K562 (cell line): ENCODE measurements at regions not wholly inside any gene's neighbourhood (a gene's known extent, or its start where the extent isn't known, plus 50 kb on each side); places are given as distances from the start of the nearest gene placed in this dataset.

Experiments
- ATAC-seq: fragments of 200-7000 bp; cut with Tn5 transposase; 3 replicates; pipeline ENCODE4 v1.9.1; 2020; ENCODE audit warnings: moderate library complexity
- BruUV-seq: library from RNA; stranded (reverse); fragments of 400-500 nt; replicated peaks from 2 replicates; lab custom pipeline; 2021; lab: Mats Ljungman, UMichigan
- CTCF ChIA-PET: fragments of 300-600 bp; formaldehyde crosslinking; extraction: SDS; loops from one replicate; lab custom pipeline; 2021; ENCODE audit warnings: low intra/inter-chr PET ratio; lab: Yijun Ruan, JAX
- POLR2A ChIA-PET: fragments of 300-600, 350-650 bp; sonication (Branson Sonifier 250); formaldehyde crosslinking; extraction: SDS; loops from one replicate; lab custom pipeline; 2021; ENCODE audit warnings: antibody characterized with exemption, inconsistent platforms; lab: Yijun Ruan, JAX
- DNase-seq, 4 experiments: peaks; one replicate each; pipeline versions ENCODE4 v3.0.0 to v3.0.0-alpha.2; 2011 to 2018; ENCODE audit warnings: low spot score in 3 of 4, mixed read lengths in 3 of 4; ENCODE audit errors: extremely low read depth in 1 of 4
- FAIRE-seq: peaks from 2 replicates; lab custom pipeline; 2011; peaks lifted over from hg19 to GRCh38; lab: Jason Lieb, UNC
- H2AFZ ChIP-seq: 2 replicates; pipeline ENCODE4 v1.6.0; 2011; ENCODE audit warnings: low read depth, low read length, control low read depth, inconsistent platforms
- H3K27ac ChIP-seq: fragments of 200-600 bp; 3 replicates; pipeline ENCODE4 v1.8.0; 2011; ENCODE audit warnings: low read depth, mild to moderate bottlenecking, control low read depth, inconsistent platforms, low read length, moderate library complexity, mixed read lengths; ENCODE audit errors: extremely low read depth
- H3K27me3 ChIP-seq, 2 experiments: fragments of 300-600 bp in 1 of 2; 2 replicates in 1 of 2; 3 replicates in 1 of 2; pipeline versions ENCODE4 v1.6.0 to v1.8.0; 2011; ENCODE audit warnings: inconsistent platforms in 2 of 2, low read length in 2 of 2, mild to moderate bottlenecking in 1 of 2, mixed read lengths in 1 of 2, moderate library complexity in 1 of 2; ENCODE audit not compliant: control insufficient read depth in 2 of 2, insufficient read depth in 2 of 2
- H3K36me3 ChIP-seq: fragments of 300-600 bp; 3 replicates; pipeline ENCODE4 v1.8.0; 2011; ENCODE audit warnings: mild to moderate bottlenecking, low read length, inconsistent platforms; ENCODE audit not compliant: control insufficient read depth, insufficient read depth
- H3K4me1 ChIP-seq, 2 experiments: fragments of 200-600 bp in 1 of 2; replicated peaks in 1 of 2; 2 replicates in 1 of 2; 3 replicates in 1 of 2; pipeline versions ENCODE4 v1.5.1 to v1.8.0; 2011; ENCODE audit warnings: inconsistent platforms in 2 of 2, low read length in 2 of 2, mild to moderate bottlenecking in 1 of 2, mixed read lengths in 1 of 2, moderate library complexity in 1 of 2; ENCODE audit not compliant: control insufficient read depth in 2 of 2, insufficient read depth in 2 of 2
- H3K4me2 ChIP-seq: 2 replicates; pipeline ENCODE4 v1.6.1; 2011; ENCODE audit warnings: low read length, control low read depth, inconsistent platforms, mixed read lengths; ENCODE audit not compliant: insufficient read depth
- H3K4me3 ChIP-seq: fragments of 200-600 bp; sonication (generic), shearing (Covaris generic); 2 replicates; pipeline ENCODE4 v1.5.1; 2016; ENCODE audit warnings: control low read depth, inconsistent platforms
- H3K79me2 ChIP-seq: fragments of 200-600 bp; 3 replicates; pipeline ENCODE4 v1.8.0; 2011; ENCODE audit warnings: low read length, inconsistent platforms; ENCODE audit not compliant: control insufficient read depth, insufficient read depth
- H3K9ac ChIP-seq, 2 experiments: 2 replicates each; pipeline versions ENCODE4 v1.6.0 to v1.6.1; 2011; ENCODE audit warnings: low read depth in 2 of 2, low read length in 2 of 2, control low read depth in 1 of 2, inconsistent platforms in 1 of 2, mild to moderate bottlenecking in 1 of 2, mixed read lengths in 1 of 2; ENCODE audit not compliant: insufficient read depth in 1 of 2
- H3K9me1 ChIP-seq: one replicate; pipeline ENCODE4 v1.6.0; 2011; ENCODE audit warnings: inconsistent platforms, mild to moderate bottlenecking, low read length, moderate library complexity; ENCODE audit not compliant: control insufficient read depth, insufficient read depth
- H3K9me3 ChIP-seq: replicated peaks from 2 replicates; pipeline ENCODE4 v1.5.1; 2011; ENCODE audit warnings: low read depth, low read length, inconsistent platforms; ENCODE audit not compliant: control insufficient read depth, insufficient read depth
- H4K20me1 ChIP-seq: replicated peaks from 2 replicates; pipeline ENCODE4 v1.6.1; 2011; ENCODE audit warnings: low read length, inconsistent platforms, mixed read lengths; ENCODE audit not compliant: control insufficient read depth, insufficient read depth
- ADNP ChIP-seq: fragments of 200-800 bp; sonication (Bioruptor generic); IDR thresholded peaks from 2 replicates; pipeline ENCODE4 v1.6.1; 2016; ENCODE audit warnings: missing genetic modification characterization, missing compliant biosample characterization
- BMI1 ChIP-seq: fragments of 150-350 bp; IDR thresholded peaks from 2 replicates; pipeline ENCODE4 v1.6.1; 2014; ENCODE audit warnings: low read length
- CBX2 ChIP-seq: fragments of 200-600 bp; sonication (generic); IDR thresholded peaks from one replicate; pipeline ENCODE4 v1.6.1; 2012; ENCODE audit warnings: mild to moderate bottlenecking, low read length, inconsistent platforms; ENCODE audit not compliant: insufficient read depth, poor library complexity, severe bottlenecking
- HDGF ChIP-seq: fragments of 450-650 bp; IDR thresholded peaks from 2 replicates; pipeline ENCODE4 v1.6.1; 2016
- MEF2D ChIP-seq: conservative IDR thresholded peaks from 2 replicates; pipeline ENCODE4 v1.6.1; 2016; ENCODE audit warnings: low read depth, missing genetic modification characterization, missing compliant biosample characterization
- NELFE ChIP-seq: IDR thresholded peaks from 2 replicates; pipeline ENCODE4 v1.6.1; 2011; ENCODE audit warnings: mild to moderate bottlenecking; ENCODE audit not compliant: insufficient read depth, insufficient read length
- NRF1 ChIP-seq, 2 experiments: fragments of 450-650 bp; IDR thresholded peaks in 1 of 2; conservative IDR thresholded peaks in 1 of 2; 2 replicates each; pipeline ENCODE4 v1.6.1; 2014; ENCODE audit warnings: mild to moderate bottlenecking in 2 of 2
- RAD21 ChIP-seq, 2 experiments: fragments of 250-450 bp in 1 of 2; fragments of 450-650 bp in 1 of 2; sonication (Bioruptor Pico) in 1 of 2; formaldehyde crosslinking in 1 of 2; IDR thresholded peaks in 1 of 2; conservative IDR thresholded peaks in 1 of 2; 2 replicates each; pipeline versions ENCODE4 v1.4.0 to v1.8.0; 2020 to 2022; ENCODE audit warnings: mild to moderate bottlenecking in 2 of 2, moderate library complexity in 1 of 2
- RBBP5 ChIP-seq: fragments of 200-600 bp; sonication (generic); IDR thresholded peaks from 2 replicates; pipeline ENCODE4 v1.6.1; 2012; ENCODE audit warnings: borderline replicate concordance, mild to moderate bottlenecking, low read length, control low read depth, inconsistent platforms; ENCODE audit not compliant: insufficient read depth, poor library complexity, severe bottlenecking
- RBM25 ChIP-seq: fragments of 200-400 bp; formaldehyde crosslinking; IDR thresholded peaks from 2 replicates; pipeline ENCODE4 v1.6.1; 2018; ENCODE audit warnings: low read length, low read depth, moderate library complexity; ENCODE audit not compliant: severe bottlenecking
- SRSF3 ChIP-seq: fragments of 200-400 bp; formaldehyde crosslinking; IDR thresholded peaks from 2 replicates; pipeline ENCODE4 v1.6.1; 2016; ENCODE audit warnings: mild to moderate bottlenecking, low read length, moderate library complexity; ENCODE audit not compliant: insufficient read depth
- TOE1 ChIP-seq, 2 experiments: fragments of 450-650 bp in 1 of 2; sonication (generic) in 1 of 2; formaldehyde crosslinking in 1 of 2; IDR thresholded peaks; 2 replicates each; pipeline versions ENCODE4 v1.7.1 to v1.8.0; 2016 to 2022; ENCODE audit warnings: borderline replicate concordance in 2 of 2, mild to moderate bottlenecking in 2 of 2, antibody characterized with exemption in 1 of 2, inconsistent platforms in 1 of 2, low read depth in 1 of 2, missing genetic modification reagents in 1 of 2, moderate library complexity in 1 of 2
- TRIM24 ChIP-seq, 2 experiments: fragments of 450-650 bp; IDR thresholded peaks; 2 replicates each; pipeline ENCODE4 v1.6.1; 2016
- ZBTB1 ChIP-seq: sonication (generic); formaldehyde crosslinking; IDR thresholded peaks from 2 replicates; pipeline ENCODE4 v1.8.1; 2023; ENCODE audit warnings: missing genetic modification reagents, low read depth, mild to moderate bottlenecking, borderline replicate concordance
- ZEB2 ChIP-seq: fragments of 450-650 bp; IDR thresholded peaks from 2 replicates; pipeline ENCODE4 v1.6.1; 2016
- ZNF561 ChIP-seq: fragments of 450-650 bp; formaldehyde crosslinking; conservative IDR thresholded peaks from 2 replicates; pipeline ENCODE4 v1.4.0; 2020; ENCODE audit warnings: mild to moderate bottlenecking, moderate library complexity
- ZNF707 ChIP-seq: fragments of 250-450 bp; sonication (Bioruptor Pico); conservative IDR thresholded peaks from 2 replicates; pipeline ENCODE4 v1.8.0; 2022; ENCODE audit warnings: inconsistent platforms, mild to moderate bottlenecking, moderate library complexity
- WGBS: fragments of 100-300 bp; shearing (Covaris generic); methylation state at CpG from one replicate; pipeline ENCODE4 v1.1.6; 2016; ENCODE audit warnings: low coverage, mixed read lengths; ENCODE audit not compliant: insufficient coverage; ENCODE audit errors: missing lambda C conversion rate; 5-methylcytosine and 5-hydroxymethylcytosine counted together
- in situ Hi-C: fragments of 300-500 bp; cut with MboI; formaldehyde crosslinking; loops from 4 replicates; pipeline ENCODE4 v1.15.0; 2018; ENCODE audit warnings: inconsistent platforms, mixed read lengths
- intact Hi-C: fragments of 100-400 bp; cut with micrococcal nuclease; formaldehyde crosslinking; loops from 2 replicates; pipeline ENCODE4 v1.14.2; 2022
- TF ChIP-seq, protein P1 (sequence below): fragments of 250-450 bp; sonication (Bioruptor Pico); IDR thresholded peaks from 2 replicates; pipeline ENCODE4 v1.8.0; 2021; ENCODE audit warnings: moderate library complexity, mild to moderate bottlenecking, inconsistent platforms
- TF ChIP-seq, protein P2 (sequence below): fragments of 250-450 bp; sonication (Bioruptor Pico); IDR thresholded peaks from 2 replicates; pipeline ENCODE4 v1.4.0; 2020; ENCODE audit warnings: mild to moderate bottlenecking, moderate library complexity, borderline replicate concordance

DNA sequence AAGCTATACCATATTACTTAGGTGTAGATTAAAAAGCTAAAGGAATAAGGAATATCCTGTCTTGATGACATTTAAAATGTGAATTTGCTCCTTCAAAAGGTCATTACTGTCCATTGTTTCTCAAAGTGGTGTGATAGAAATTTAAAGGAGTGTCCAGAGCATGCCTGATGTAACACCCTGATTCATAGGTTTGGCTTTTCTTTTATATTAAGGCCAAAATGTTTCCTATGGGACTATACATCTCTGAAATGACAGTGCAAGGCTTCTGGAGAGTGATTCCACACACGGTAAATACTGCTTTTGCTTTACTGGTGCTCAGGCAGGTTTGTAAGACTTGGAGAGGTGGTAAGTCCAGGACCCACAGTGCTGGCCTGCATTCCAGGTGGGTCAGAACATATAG is 289.9 kb downstream of the RFC3 start (continued):
- TF ChIP-seq ZNF561 = no peak
- no peak for TF ChIP-seq TOE1 (IDR thresholded peaks at IDR 0.05; ENCODE audit: borderline replicate concordance)
- no peak for TF ChIP-seq TOE1 (CRISPR knock-in tag; IDR thresholded peaks at IDR 0.05; ENCODE audit: borderline replicate concordance, low read depth)
- no peak for TF ChIP-seq MEF2D (tag)
- no peak for TF ChIP-seq TRIM24 (IDR thresholded peaks at IDR 0.05)
- TF ChIP-seq ZBTB1 (CRISPR knock-in tag) = no peak
- TF ChIP-seq RBBP5 = no peak
- no peak for TF ChIP-seq HDGF
- TF ChIP-seq NRF1 (conservative IDR thresholded peaks at IDR 0.05 in 1 of 2, IDR thresholded peaks at IDR 0.05 in 1 of 2) = no peak
- TF ChIP-seq NELFE = no peak

DNA sequence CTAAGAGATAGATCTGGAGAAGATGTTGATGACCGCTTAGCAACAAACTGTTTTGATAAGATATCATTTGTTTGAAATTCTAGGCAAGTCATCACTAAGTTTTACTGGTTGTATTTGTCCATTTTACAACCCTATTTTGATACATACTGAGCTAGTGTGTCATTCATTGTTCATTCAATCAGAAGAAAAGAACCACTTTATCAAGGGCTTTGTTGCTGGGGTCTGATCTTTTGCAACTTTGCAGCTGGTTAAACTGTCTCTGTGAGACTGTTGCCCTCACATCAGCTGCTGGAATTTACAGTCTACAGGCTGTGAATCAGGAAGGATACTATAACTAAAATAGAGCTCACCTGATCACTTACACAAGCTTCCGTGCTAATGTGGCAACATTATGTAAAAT is 290.5 kb downstream of the RFC3 start:
- in situ Hi-C loops = no loop called here
- Histone ChIP-seq H3K4me1 (no peaks in the 10 kb centered on the region), H3K27me3 (no peaks in the 10 kb centered on the region), H3K36me3 (no peaks in the 10 kb centered on the region), H3K79me2 (no peaks in the 10 kb centered on the region), H3K9me1 (no peaks in the 10 kb centered on the region), H3K4me2 (no peak overlapping the region), H3K27ac (no peak overlapping the region), H2AFZ (no peak overlapping the region), H3K9me3 (no peaks in the 10 kb centered on the region), H3K9ac (no peak overlapping the region), H3K4me3 (no peak overlapping the region), H4K20me1 (no peaks in the 10 kb centered on the region)
- CTCF ChIA-PET = no interaction called here
- ATAC-seq = no peak
- 0% methylated on average over 2 of the region's 2 CpGs for WGBS
- no peak for FAIRE-seq
- no peak for DNase-seq
- POLR2A ChIA-PET = no interaction called here
- BruUV-seq = no TSS peak
- intact Hi-C loops = no loop called here
- TF ChIP-seq ADNP (tag) (no peak), ZEB2 (no peak), BMI1 (no peak), ZNF707 (CRISPR knock-in tag) (no peak), SRSF3 (no peak), CBX2 (no peak), RBM25 (no peak), RAD21 (CRISPR knock-in tag; conservative IDR thresholded peaks at IDR 0.05 in 1 of 2, IDR thresholded peaks at IDR 0.05 in 1 of 2) (no peak)
- TF ChIP-seq, protein P1, sequence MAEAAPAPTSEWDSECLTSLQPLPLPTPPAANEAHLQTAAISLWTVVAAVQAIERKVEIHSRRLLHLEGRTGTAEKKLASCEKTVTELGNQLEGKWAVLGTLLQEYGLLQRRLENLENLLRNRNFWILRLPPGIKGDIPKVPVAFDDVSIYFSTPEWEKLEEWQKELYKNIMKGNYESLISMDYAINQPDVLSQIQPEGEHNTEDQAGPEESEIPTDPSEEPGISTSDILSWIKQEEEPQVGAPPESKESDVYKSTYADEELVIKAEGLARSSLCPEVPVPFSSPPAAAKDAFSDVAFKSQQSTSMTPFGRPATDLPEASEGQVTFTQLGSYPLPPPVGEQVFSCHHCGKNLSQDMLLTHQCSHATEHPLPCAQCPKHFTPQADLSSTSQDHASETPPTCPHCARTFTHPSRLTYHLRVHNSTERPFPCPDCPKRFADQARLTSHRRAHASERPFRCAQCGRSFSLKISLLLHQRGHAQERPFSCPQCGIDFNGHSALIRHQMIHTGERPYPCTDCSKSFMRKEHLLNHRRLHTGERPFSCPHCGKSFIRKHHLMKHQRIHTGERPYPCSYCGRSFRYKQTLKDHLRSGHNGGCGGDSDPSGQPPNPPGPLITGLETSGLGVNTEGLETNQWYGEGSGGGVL (CRISPR knock-in tag) = no peak
- TF ChIP-seq, protein P2, sequence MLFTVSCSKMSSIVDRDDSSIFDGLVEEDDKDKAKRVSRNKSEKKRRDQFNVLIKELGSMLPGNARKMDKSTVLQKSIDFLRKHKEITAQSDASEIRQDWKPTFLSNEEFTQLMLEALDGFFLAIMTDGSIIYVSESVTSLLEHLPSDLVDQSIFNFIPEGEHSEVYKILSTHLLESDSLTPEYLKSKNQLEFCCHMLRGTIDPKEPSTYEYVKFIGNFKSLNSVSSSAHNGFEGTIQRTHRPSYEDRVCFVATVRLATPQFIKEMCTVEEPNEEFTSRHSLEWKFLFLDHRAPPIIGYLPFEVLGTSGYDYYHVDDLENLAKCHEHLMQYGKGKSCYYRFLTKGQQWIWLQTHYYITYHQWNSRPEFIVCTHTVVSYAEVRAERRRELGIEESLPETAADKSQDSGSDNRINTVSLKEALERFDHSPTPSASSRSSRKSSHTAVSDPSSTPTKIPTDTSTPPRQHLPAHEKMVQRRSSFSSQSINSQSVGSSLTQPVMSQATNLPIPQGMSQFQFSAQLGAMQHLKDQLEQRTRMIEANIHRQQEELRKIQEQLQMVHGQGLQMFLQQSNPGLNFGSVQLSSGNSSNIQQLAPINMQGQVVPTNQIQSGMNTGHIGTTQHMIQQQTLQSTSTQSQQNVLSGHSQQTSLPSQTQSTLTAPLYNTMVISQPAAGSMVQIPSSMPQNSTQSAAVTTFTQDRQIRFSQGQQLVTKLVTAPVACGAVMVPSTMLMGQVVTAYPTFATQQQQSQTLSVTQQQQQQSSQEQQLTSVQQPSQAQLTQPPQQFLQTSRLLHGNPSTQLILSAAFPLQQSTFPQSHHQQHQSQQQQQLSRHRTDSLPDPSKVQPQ = no peak
